ENCODE measurements at regions not wholly inside any gene's neighbourhood (a gene's known extent, or its start where the extent isn't known, plus 50 kb on each side); places are given as distances from the start of the nearest gene placed in this dataset.
"Not testable (repeated sequence)": the region's sequence is repeated elsewhere in the genome, so short reads cannot be mapped to it uniquely, and the experiment has no call there.

- no peak for TF ChIP-seq SMARCA5 (IDR thresholded peaks at IDR 0.05)
- no peak for TF ChIP-seq NR2C2 (IDR thresholded peaks at IDR 0.05; ENCODE audit: borderline replicate concordance, control insufficient read depth, insufficient read length, low read depth)
- TF ChIP-seq ZNF217 (IDR thresholded peaks at IDR 0.05): no peak
- no peak for TF ChIP-seq USF1 (IDR thresholded peaks at IDR 0.05; ENCODE audit: borderline replicate concordance, extremely low read length, insufficient read depth, low read depth, low read length)
- TF ChIP-seq IRF4 (IDR thresholded peaks at IDR 0.05; ENCODE audit: low read depth, low read length): no peak
- no peak for TF ChIP-seq IKZF1 (conservative IDR thresholded peaks at IDR 0.05)
Observed at GRCh38 chr1:30550365-30551220, 172.8 kb downstream of the MATN1 start (continued).

DNA sequence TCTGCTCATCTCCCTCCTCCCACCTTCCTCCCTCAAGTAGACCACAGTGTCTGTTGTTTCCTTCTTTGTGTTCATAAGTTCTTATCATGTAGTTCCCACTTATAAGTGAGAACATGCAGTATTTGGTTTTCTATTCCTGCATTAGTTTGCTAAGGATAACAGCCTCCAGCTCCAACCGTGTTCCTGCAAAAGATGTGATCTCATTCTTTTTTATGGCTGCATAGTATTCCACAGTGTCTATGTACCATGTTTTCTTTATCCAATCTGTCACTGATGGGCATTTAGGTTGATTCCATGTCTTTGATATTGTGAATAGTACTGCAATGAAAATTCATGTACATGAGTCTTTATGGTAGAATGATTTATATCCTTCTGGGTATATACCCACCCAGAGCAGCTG is 173.5 kb downstream of the MATN1 start:
- H3K4me3 ChIP-seq; H3K27me3 ChIP-seq (replicated peaks in 1 of 2; ENCODE audit: control insufficient read depth in 2 of 2, insufficient read depth in 2 of 2, low read length in 1 of 2); H3K9ac ChIP-seq (ENCODE audit: control insufficient read depth, insufficient read depth, low read length); SMC1A ChIA-PET (ENCODE audit: uncharacterized antibody, unreplicated experiment); ATAC-seq; H2AFZ ChIP-seq (ENCODE audit: control insufficient read depth, low read depth, low read length); POLR2A ChIA-PET; CTCF ChIA-PET; intact Hi-C loops (cut with micrococcal nuclease; ENCODE audit: unreplicated experiment); H3K27ac ChIP-seq (ENCODE audit: control insufficient read depth, insufficient read depth); H4K20me1 ChIP-seq (ENCODE audit: control insufficient read depth, insufficient read depth); RAD21 ChIA-PET (ENCODE audit: unreplicated experiment); in situ Hi-C loops (cut with MboI); H3K79me2 ChIP-seq (ENCODE audit: control insufficient read depth, insufficient read depth, low read length); H3K4me2 ChIP-seq (ENCODE audit: control insufficient read depth, insufficient read depth); FAIRE-seq; H3K9me3 ChIP-seq (replicated peaks; ENCODE audit: control insufficient read depth, insufficient read depth, low read length); H3K4me1 ChIP-seq (ENCODE audit: control insufficient read depth, insufficient read depth, low read length); H3K36me3 ChIP-seq (ENCODE audit: control insufficient read depth in 2 of 2, insufficient read depth in 2 of 2, low read length in 1 of 2); DNase-seq (ENCODE audit: low read depth, low spot score); BruUV-seq (replicated peaks): not testable (repeated sequence)
- WGBS (ENCODE audit: insufficient coverage, insufficient replicate concordance, low lambda C conversion rate, missing lambda C conversion rate): 0% methylated on average over 1 of the region's 1 CpG
